ENCODE measurements at regions not wholly inside any gene's neighbourhood (a gene's known extent, or its start where the extent isn't known, plus 50 kb on each side); places are given as distances from the start of the nearest gene placed in this dataset.

DNA sequence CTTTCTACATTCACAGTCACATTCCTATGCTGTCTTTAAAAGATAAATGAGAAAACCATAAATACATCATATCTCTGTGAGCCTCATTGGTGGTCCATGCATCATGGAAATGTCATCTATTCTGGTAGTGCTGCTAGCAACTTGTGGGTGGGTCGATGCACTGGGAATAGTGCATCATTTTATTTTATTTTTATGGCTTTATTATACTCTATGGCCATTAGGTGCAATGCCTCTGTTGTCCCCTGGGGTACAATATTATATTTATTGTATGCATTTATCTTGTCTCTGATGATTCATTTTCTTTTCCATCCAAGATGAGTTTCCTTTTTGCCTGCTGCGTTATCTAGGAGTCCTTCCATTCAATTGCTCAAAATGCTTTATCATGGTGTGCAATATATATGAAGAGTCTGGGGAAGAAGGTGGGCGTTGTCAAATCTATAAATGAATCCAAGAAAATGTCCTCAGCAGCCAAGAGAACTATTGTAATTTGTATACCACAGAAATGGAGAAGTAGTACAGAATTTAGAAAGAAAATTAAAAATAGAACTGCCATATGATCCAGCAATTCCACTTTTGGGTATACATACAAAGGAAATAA, 324.0 kb downstream of the KCNJ2 start:
- H2BK5ac ChIP-seq (ENCODE audit: low read depth, low read length, poor library complexity, severe bottlenecking): no peak overlapping the region
- ATAC-seq (ENCODE audit: low read depth) (no peak), DNase-seq (no peak)
- no peak overlapping the region for H3K56ac ChIP-seq (ENCODE audit: extremely low read depth, insufficient read depth, low read length)
- no peaks in the 10 kb centered on the region for H3K79me1 ChIP-seq (ENCODE audit: low read depth in 1 of 2, low read length in 2 of 2)
- H2BK120ac ChIP-seq (ENCODE audit: low read depth, low read length): no peak overlapping the region
- H2AK5ac ChIP-seq (ENCODE audit: low read depth, low read length): no peak overlapping the region
- no peak overlapping the region for H3K27ac ChIP-seq (ENCODE audit: insufficient read depth, low read length)
- H3K9me1 ChIP-seq (ENCODE audit: insufficient read depth, low read length): no peaks in the 10 kb centered on the region
- no peak for TF ChIP-seq CTCF (conservative IDR thresholded peaks at IDR 0.05; ENCODE audit: low read depth, low read length)
- no peak for TF ChIP-seq MAFK (IDR thresholded peaks at IDR 0.05; ENCODE audit: low read depth, low read length)
- no peak for TF ChIP-seq MXI1 (IDR thresholded peaks at IDR 0.05; ENCODE audit: borderline replicate concordance, low read depth, low read length)
- dilution Hi-C loops (cut with HindIII; ENCODE audit: low sequenced_read_pairs, unreplicated experiment) (no loop called here), intact Hi-C loops (cut with micrococcal nuclease) (no loop called here), in situ Hi-C loops (cut with MboI; ENCODE audit: low sequenced_read_pairs) (no loop called here)
- POLR2A ChIA-PET (ENCODE audit: unreplicated experiment): no interaction called here
- no peak overlapping the region for H2AK9ac ChIP-seq (replicated peaks; ENCODE audit: low read depth, low read length, poor library complexity)
- H3K4me2 ChIP-seq (ENCODE audit: low read depth, low read length): no peak overlapping the region
- H4K8ac ChIP-seq (ENCODE audit: low read depth in 2 of 2, low read length in 2 of 2): no peak overlapping the region
- no CpG with 5 or more reads among the region's 3 CpGs for whole genome bisulfite sequencing, 2 experiments (ENCODE audit: extremely low coverage in 2 of 2, insufficient read length in 1 of 2)
- H3K27me3 ChIP-seq (ENCODE audit: control insufficient read depth, insufficient read depth, low read length): no peaks in the 10 kb centered on the region
- H2BK15ac ChIP-seq (ENCODE audit: low read depth, low read length): no peak overlapping the region
- no peak overlapping the region for H4K91ac ChIP-seq (ENCODE audit: insufficient read depth, low read depth, low read length)
- H4K5ac ChIP-seq (ENCODE audit: low read depth, low read length): no peak overlapping the region
- no peaks in the 10 kb centered on the region for H4K20me1 ChIP-seq (ENCODE audit: insufficient read depth, low read length)
- H2BK20ac ChIP-seq (ENCODE audit: low read depth, low read length): no peak overlapping the region
- H2AFZ ChIP-seq (replicated peaks; ENCODE audit: low read length, poor library complexity): no peak overlapping the region
- no TSS peak for BruUV-seq (replicated peaks)
- no peak overlapping the region for H3K9ac ChIP-seq (ENCODE audit: low read depth, low read length)
- CTCF ChIA-PET: no interaction called here
- no peak overlapping the region for H3K4ac ChIP-seq (ENCODE audit: low read depth, low read length)
- H3K36me3 ChIP-seq (ENCODE audit: control insufficient read depth, insufficient read depth, low read length): no peaks in the 10 kb centered on the region
- H3K18ac ChIP-seq (ENCODE audit: low read depth, low read length): no peak overlapping the region
- H3K4me3 ChIP-seq (ENCODE audit: insufficient read depth, low read depth, low read length): no peak overlapping the region
- H3K14ac ChIP-seq (replicated peaks; ENCODE audit: low read depth, low read length): no peak overlapping the region
- H3K9me3 ChIP-seq (ENCODE audit: control insufficient read depth, insufficient read depth, low read length): no peaks in the 10 kb centered on the region
- H3K23ac ChIP-seq (ENCODE audit: low read depth, low read length): no peak overlapping the region
- no peaks in the 10 kb centered on the region for H3K4me1 ChIP-seq (ENCODE audit: control insufficient read depth, insufficient read depth, low read length)

Measured in IMR-90 (cell line).